ENCODE measurements at regions not wholly inside any gene's neighbourhood (a gene's known extent, or its start where the extent isn't known, plus 50 kb on each side); places are given as distances from the start of the nearest gene placed in this dataset.

DNA sequence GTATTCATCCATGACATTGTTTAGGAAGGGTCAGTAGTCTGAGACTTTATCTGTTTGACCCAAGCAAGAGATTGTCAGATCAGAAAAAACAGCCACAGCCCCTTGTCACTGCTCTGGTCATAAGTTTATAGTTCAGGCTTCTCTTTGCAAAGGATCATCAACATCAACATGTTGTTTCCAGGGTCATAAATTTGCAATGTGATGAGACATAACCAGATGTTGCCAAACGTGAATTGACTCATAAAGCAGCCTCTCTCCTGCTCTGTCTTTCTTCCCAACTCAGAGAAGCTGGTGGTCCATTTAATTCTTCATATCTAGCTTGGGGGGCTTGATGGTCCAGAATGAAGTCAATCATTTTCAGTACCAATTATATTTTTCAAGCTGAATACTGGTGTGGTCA is 507.2 kb upstream of the PBX1 start:
- TF ChIP-seq, protein P1, sequence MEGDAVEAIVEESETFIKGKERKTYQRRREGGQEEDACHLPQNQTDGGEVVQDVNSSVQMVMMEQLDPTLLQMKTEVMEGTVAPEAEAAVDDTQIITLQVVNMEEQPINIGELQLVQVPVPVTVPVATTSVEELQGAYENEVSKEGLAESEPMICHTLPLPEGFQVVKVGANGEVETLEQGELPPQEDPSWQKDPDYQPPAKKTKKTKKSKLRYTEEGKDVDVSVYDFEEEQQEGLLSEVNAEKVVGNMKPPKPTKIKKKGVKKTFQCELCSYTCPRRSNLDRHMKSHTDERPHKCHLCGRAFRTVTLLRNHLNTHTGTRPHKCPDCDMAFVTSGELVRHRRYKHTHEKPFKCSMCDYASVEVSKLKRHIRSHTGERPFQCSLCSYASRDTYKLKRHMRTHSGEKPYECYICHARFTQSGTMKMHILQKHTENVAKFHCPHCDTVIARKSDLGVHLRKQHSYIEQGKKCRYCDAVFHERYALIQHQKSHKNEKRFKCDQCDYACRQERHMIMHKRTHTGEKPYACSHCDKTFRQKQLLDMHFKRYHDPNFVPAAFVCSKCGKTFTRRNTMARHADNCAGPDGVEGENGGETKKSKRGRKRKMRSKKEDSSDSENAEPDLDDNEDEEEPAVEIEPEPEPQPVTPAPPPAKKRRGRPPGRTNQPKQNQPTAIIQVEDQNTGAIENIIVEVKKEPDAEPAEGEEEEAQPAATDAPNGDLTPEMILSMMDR (IDR thresholded peaks at IDR 0.05; ENCODE audit: extremely low read depth in 1 of 2, insufficient read depth in 1 of 2, low read depth in 1 of 2, low read length in 2 of 2): no peak
- no peak for TF ChIP-seq FOS (IDR thresholded peaks at IDR 0.05; ENCODE audit: borderline replicate concordance, insufficient read depth, low read length)
- no peak for TF ChIP-seq POLR2A (IDR thresholded peaks at IDR 0.05; ENCODE audit: low read depth, low read length)
- TF ChIP-seq, protein P2, sequence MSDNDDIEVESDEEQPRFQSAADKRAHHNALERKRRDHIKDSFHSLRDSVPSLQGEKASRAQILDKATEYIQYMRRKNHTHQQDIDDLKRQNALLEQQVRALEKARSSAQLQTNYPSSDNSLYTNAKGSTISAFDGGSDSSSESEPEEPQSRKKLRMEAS (IDR thresholded peaks at IDR 0.05; ENCODE audit: insufficient read depth, insufficient read length): no peak
